ENCODE measurements at regions not wholly inside any gene's neighbourhood (a gene's known extent, or its start where the extent isn't known, plus 50 kb on each side); places are given as distances from the start of the nearest gene placed in this dataset.

DNA sequence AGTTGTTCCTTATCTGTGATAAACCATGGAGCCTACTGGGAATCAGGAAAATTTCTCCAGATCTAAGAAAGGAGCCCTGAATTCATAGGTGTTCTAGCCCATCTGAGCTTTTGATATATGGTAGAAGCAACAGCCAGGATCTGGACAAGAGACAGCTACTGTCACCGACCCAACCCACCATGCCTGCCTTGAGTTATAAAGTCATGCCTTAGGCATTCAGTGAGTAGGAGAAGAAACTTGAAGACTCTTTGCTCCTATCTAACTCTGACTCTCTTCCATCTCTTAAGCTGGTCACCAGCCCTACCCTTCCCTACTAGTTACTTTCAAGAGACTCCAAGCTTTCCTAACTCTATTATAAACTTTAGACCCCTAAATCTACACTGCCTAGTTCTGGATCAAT lies 83.9 kb upstream of the FAM9B start:
- no peaks in the 10 kb centered on the region for H3K27me3 ChIP-seq
- intact Hi-C loops (cut with DNase I) = no loop called here
- no peak for TF ChIP-seq POLR2A (IDR thresholded peaks at IDR 0.05)
- TF ChIP-seq, protein P1, sequence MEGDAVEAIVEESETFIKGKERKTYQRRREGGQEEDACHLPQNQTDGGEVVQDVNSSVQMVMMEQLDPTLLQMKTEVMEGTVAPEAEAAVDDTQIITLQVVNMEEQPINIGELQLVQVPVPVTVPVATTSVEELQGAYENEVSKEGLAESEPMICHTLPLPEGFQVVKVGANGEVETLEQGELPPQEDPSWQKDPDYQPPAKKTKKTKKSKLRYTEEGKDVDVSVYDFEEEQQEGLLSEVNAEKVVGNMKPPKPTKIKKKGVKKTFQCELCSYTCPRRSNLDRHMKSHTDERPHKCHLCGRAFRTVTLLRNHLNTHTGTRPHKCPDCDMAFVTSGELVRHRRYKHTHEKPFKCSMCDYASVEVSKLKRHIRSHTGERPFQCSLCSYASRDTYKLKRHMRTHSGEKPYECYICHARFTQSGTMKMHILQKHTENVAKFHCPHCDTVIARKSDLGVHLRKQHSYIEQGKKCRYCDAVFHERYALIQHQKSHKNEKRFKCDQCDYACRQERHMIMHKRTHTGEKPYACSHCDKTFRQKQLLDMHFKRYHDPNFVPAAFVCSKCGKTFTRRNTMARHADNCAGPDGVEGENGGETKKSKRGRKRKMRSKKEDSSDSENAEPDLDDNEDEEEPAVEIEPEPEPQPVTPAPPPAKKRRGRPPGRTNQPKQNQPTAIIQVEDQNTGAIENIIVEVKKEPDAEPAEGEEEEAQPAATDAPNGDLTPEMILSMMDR (IDR thresholded peaks at IDR 0.05) = no peak
- no peaks in the 10 kb centered on the region for H3K9me3 ChIP-seq (replicated peaks in 1 of 3)
- 77 to 82% (median 80%) methylated on average over 1 of the region's 1 CpG; no CpG with 5 or more reads in 1 of the 4 donors for WGBS, 4 donors
- H3K27ac ChIP-seq = no peak overlapping the region
- no peaks in the 10 kb centered on the region for H3K36me3 ChIP-seq (replicated peaks in 1 of 2)
- H3K4me3 ChIP-seq = no peak overlapping the region
- DNase-seq = no peak
- H3K4me1 ChIP-seq (replicated peaks in 1 of 2) = no peaks in the 10 kb centered on the region

DNA sequence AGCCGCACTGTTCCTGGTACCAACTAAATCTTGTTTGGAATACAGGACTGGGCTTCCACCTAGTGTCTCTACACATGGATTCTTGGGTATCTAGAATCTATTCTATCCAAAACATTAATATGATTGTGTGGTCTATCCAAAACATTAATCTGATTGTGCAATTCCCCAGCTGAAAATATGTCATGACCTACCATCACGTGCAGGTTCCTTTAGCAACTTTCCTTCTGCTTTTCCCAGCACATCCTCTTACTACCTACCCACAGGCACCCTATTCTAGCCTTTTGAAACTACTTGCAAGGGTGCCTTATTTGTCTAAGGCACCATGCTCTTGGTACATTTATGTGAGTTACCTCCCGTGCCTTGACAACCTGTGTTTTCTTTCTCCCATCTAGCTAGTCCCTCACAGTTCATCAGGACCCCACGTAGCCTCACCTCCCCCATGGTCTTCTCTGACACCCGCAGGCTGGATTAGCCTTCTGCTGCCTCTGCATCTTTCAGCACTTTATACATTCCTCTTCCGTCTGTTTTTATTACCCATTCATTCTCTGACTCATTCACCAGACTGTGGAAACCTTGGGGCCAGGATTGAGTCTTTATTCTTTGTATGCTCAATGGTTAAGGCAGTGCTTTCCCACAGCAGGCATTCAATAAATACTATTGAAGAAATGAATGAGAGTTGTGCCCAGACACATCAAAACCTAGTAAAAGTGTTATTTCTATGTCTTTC lies 88.8 kb upstream of the FAM9B start:
- Histone ChIP-seq H3K4me3 (no peak overlapping the region), H3K27me3 (no peaks in the 10 kb centered on the region), H3K4me1 (replicated peaks in 1 of 2) (no peaks in the 10 kb centered on the region), H3K27ac (no peak overlapping the region), H3K36me3 (replicated peaks in 1 of 2) (no peaks in the 10 kb centered on the region), H3K9me3 (replicated peaks in 1 of 3) (no peaks in the 10 kb centered on the region)
- TF ChIP-seq, protein P1 (IDR thresholded peaks at IDR 0.05) = no peak
- no peak for TF ChIP-seq POLR2A (IDR thresholded peaks at IDR 0.05)
- 59 to 71% (median 69%) methylated on average over 6 of the region's 6 CpGs for WGBS, 4 donors
- intact Hi-C loops (cut with DNase I) = no loop called here
- DNase-seq = no peak

DNA sequence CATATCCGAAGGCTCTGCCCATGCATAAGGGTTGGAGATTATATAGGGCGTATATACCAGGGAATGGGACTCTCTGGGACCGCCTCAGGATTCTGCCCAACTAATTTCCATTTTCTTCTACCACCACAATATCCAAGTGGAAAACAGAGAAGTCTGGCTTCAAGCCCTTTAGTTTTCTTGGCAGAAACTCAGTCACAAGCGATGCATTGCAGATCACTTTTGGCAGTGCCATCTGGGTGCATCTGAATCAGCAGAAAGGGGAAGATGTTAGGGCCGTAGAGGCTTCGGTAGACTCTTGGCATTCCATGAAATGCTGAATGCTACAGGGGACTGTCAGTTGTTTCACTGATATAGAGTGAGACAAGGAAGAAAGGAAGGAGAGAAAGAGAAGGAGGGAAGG lies 94.1 kb upstream of the FAM9B start:
- intact Hi-C loops (cut with DNase I) = no loop called here
- Histone ChIP-seq H3K4me1 (replicated peaks in 1 of 2) (no peaks in the 10 kb centered on the region), H3K27ac (no peak overlapping the region), H3K9me3 (replicated peaks in 1 of 3) (no peaks in the 10 kb centered on the region), H3K4me3 (no peak overlapping the region), H3K36me3 (replicated peaks in 1 of 2) (no peaks in the 10 kb centered on the region), H3K27me3 (peaks cover 3% of the 10 kb centered on the region)
- DNase-seq = no peak
- no peak for TF ChIP-seq POLR2A (IDR thresholded peaks at IDR 0.05)
- TF ChIP-seq, protein P1 (IDR thresholded peaks at IDR 0.05) = no peak
- 82 to 96% (median 90%) methylated on average over 4 to 6 of the region's 6 CpGs for WGBS, 4 donors

DNA sequence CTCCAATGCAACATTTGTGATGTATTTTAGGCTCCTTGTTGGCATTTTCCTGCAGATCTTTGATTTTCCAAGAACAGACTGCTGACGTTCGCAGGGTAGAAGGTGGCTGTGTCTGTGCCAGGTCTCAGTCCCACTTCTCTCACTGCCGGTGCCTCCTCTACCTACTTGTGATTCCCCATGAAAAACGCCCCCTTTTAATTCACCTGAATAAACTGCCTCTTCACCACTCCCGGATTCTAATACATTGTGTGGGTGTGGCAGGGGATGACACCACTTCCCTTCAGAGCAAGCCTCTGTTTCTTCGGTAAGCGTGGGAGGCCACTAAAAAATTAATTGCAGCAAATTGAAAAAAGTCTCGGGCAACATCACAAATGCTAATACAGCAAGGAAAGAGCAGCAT lies 96.1 kb upstream of the FAM9B start:
- intact Hi-C loops (cut with DNase I) = no loop called here
- 83 to 89% (median 85%) methylated on average over 6 to 8 of the region's 8 CpGs for WGBS, 4 donors

More for the DNA sequence above, 96.1 kb upstream of the FAM9B start:
- H3K4me3 ChIP-seq = no peak overlapping the region
- no peak for TF ChIP-seq POLR2A (IDR thresholded peaks at IDR 0.05)
- TF ChIP-seq, protein P1 (IDR thresholded peaks at IDR 0.05) = no peak
- no peak for DNase-seq
- no peak overlapping the region for H3K27ac ChIP-seq
- H3K36me3 ChIP-seq (replicated peaks in 1 of 2) = no peaks in the 10 kb centered on the region
- no peaks in the 10 kb centered on the region for H3K4me1 ChIP-seq (replicated peaks in 1 of 2)
- peaks cover 3% of the 10 kb centered on the region for H3K27me3 ChIP-seq
- no peaks in the 10 kb centered on the region for H3K9me3 ChIP-seq (replicated peaks in 1 of 3)

Data from adrenal gland (tissue), 9 donors.